Activated CD4-positive, alpha-beta T cell treated with anti-CD3 and anti-CD28 coated beads, Interleukin-10, Interleukin-2, amounts not matched to agents 100 ng/mL and 50 ng/mL, durations not matched to agents 16 hours and 8 hours (primary cell): ENCODE measurements at regions not wholly inside any gene's neighbourhood (a gene's known extent, or its start where the extent isn't known, plus 50 kb on each side); places are given as distances from the start of the nearest gene placed in this dataset.
"Not testable (repeated sequence)": the region's sequence is repeated elsewhere in the genome, so short reads cannot be mapped to it uniquely, and the experiment has no call there.

ENCODE experiments used
- DNase-seq: peaks from one replicate; pipeline ENCODE4 v3.0.0-alpha.2; 2020

DNA sequence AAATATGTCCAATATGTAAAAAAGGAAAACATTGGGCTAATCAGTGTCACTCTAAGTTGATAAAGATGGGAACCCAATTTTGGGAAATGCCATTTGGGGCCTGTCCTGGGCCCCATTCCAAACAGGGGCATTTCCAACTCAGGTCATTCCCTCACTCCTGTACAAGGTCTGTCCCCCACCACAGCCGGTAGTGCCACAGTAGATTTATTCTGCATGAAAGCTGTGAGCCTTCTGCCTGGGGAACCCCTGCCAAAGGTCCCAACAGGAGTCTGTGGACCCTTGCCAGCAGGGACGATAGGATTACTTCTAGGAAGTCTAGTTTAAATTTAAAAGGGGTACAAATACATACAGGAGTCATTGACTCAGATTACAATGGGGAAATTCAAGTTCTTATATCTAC is 317.6 kb upstream of the GNPDA2 start:
- no peak for DNase-seq

- DNase-seq, result no peak
These were observed 310.3 kb upstream of the GNPDA2 start for GRCh38 chr4:45036677-45037076.

GRCh38 chr4:45033676-45034419 is 307.5 kb upstream of the GNPDA2 start:
- no peak for DNase-seq

DNA sequence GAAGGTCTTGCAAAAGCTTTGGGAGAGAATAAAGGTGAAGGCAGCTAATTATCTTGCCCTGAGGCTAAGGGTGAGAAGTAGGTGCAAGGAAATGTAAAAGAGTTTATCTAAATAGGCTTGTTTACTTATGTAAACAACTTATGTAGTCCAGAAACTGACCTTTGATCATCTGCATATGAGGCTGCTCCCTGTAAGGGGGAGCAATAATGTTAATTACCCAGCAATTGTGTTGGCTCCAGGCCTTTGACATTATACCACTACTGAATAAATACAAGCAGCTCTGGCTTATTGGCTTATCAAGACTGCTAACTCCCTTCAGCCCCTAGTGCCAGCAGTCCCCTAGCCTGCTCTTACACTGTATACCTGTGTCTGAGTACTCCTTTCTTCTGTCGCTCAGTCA is 303.7 kb upstream of the GNPDA2 start:
- no peak for DNase-seq

DNA sequence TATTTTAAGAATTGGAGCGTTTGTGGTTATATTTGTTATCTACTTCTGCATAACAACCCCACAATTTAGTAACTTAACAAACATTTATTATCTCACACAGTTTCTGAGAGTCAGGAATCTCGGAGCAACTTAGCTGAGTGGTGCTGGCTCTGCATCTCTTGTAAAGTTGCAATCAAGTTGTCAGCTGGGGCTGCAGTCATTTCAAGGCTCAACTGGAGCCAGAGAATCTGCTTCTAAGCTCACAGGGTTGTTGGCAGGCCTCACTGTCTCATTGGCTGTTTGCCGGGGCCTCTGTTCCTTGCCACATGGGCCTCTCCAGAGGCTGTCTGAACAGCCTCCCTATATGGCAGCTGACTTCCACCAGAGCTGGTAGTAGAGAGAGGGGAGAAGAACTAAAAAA is 281.2 kb upstream of the GNPDA2 start:
- no peak for DNase-seq

GRCh38 chr4:45006078-45006477 is 279.7 kb upstream of the GNPDA2 start:
- no peak for DNase-seq

- DNase-seq, result no peak
These were observed 278.6 kb upstream of the GNPDA2 start for GRCh38 chr4:45004847-45005565.

DNA sequence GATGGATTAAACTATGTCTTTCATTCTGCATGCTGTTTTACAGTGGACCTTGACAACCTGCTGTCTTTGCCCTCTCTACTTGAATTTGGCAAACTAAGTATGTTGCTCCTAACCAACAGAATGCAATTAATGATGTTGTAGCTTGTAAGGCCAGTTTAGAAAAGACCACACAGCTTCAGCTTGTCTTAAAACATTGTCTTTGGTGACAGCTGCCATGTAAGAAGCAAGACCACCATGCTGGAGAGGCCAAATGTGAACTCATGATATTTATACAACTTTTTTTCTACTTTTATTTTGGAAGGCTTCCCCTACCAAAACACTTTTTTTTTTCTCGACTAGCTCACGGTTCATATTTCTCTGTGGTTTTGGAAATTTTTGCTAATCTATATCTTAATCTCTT is 278.0 kb upstream of the GNPDA2 start:
- no peak for DNase-seq

- DNase-seq, result no peak
These were observed 270.0 kb upstream of the GNPDA2 start for GRCh38 chr4:44996276-44996845.

GRCh38 chr4:44988011-44988410 is 261.7 kb upstream of the GNPDA2 start:
- DNase-seq, result no peak

- DNase-seq, result no peak
These were observed 259.6 kb upstream of the GNPDA2 start for GRCh38 chr4:44985938-44986337.

DNA sequence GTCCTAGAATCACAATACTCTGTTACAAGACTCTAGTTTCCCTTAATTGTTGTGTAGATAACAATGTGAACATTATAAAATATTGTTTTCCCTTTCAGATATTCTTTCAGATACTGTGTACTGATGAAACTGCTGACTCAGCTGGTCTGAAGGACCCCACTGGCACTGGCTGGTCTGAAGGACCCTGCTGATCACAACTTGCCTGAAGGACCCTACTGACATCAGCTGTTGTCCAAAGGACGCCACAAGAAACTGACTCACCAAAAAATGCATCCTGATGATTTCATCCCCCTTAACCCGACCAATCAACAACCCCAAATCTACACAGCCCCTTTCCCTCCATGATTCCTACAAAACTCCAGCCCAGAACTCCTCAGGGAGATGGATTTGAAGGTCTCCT is 258.8 kb upstream of the GNPDA2 start:
- no peak for DNase-seq

GRCh38 chr4:44984083-44984482 is 257.7 kb upstream of the GNPDA2 start:
- no peak for DNase-seq

DNA sequence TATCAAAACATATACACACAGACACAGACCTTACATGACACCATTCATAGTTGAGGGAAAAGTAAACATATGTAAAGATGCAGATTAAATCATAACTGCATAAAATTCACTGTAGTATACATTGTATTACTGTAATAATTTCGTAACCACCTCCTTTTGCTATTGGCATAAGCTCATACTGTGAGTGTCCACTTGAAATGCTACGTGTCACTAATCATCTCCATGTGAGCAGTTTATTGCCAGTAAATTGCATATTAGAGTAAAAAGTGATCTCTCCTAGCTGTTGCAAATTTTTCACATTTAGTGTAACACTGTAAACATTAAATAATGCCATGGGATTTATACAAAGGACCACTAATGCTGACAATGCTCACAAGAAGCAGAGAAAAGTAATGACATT is 256.7 kb upstream of the GNPDA2 start:
- no peak for DNase-seq

GRCh38 chr4:44978020-44978419 is 251.7 kb upstream of the GNPDA2 start:
- DNase-seq, result no peak

DNA sequence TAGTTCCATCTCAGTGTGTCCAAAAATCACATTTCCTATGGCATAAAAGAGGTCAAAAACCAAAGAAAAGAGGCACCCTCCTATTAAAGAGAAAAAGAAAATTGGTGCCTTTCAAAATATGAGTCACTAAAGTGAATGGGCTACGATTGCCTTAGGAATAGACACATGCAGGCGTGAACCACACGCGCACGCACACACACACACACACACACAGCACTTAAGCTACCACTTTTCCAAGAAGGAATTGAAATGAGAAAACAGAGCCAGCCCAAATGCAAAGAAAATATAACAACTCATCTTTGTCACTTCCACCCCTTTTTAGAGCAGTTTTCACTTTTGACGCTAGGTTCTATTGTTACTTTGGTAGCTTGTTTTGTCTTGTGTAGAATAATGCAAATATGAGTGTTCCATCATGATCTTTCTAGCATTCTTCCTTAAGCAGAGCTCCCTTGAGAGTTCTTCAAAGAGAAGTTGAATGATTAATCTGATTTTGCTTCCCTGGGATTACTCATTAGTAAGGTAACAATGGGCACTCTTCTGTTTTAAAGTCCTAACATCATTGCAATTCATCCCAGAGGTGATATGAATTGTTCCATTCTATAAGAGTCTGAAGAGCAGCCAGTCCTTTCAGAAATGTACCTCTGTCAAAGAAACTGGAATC is 239.2 kb upstream of the GNPDA2 start:
- no peak for DNase-seq

GRCh38 chr4:44964086-44964485 is 237.7 kb upstream of the GNPDA2 start:
- DNase-seq, result not testable (repeated sequence)

- DNase-seq, result no peak
These were observed 234.8 kb upstream of the GNPDA2 start for GRCh38 chr4:44961001-44961755.

GRCh38 chr4:44931720-44932119 is 205.4 kb upstream of the GNPDA2 start:
- DNase-seq, result no peak

GRCh38 chr4:44928785-44929184 is 202.4 kb upstream of the GNPDA2 start:
- no peak for DNase-seq

GRCh38 chr4:44927399-44928380 is 201.3 kb upstream of the GNPDA2 start:
- DNase-seq, result peak; percentile 14

DNA sequence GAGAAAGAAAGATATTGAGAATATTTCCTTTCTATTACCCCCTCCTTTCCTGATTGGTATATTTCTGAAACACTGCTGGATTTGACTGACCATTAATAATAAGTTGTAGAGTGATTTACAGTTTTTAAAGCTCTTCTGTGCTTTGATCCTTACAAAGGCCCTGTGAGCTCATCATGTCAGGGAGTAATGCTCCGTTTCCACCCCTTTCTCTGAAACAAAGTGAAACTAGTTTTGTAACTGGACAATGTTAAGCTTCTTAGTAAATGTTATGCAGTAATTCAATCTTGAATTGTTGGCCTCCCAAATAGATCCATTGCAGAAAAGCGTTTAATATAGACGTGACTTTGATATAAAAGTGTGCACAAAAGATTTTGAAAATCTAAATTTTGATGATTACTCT is 190.1 kb upstream of the GNPDA2 start:
- DNase-seq, result no peak
